ENCODE measurements at regions not wholly inside any gene's neighbourhood (a gene's known extent, or its start where the extent isn't known, plus 50 kb on each side); places are given as distances from the start of the nearest gene placed in this dataset.

DNA sequence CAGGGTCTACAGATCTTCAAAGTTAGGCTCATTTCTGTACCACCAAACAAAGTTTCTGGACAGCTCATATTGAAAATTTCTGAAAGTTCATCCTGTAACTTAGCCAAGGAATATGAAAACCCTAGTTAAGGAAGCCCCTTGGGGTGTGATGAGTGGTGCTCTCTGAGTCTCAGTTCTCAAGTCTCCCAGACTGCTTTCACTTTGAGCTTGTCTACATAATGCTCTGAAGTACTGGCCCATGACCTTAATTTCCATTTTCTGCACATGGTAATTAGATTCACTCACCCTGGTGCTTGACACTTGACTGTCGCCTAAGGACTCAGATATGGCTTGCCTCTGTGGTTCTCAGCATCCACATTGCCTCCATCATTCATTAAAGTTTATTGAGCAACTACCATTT is 51.7 kb upstream of the SATB2 start:
- Histone ChIP-seq H3K4me1 (no peaks in the 10 kb centered on the region), H3K36me3 (no peaks in the 10 kb centered on the region), H3K27ac (no peak overlapping the region), H3K4me3 (no peak overlapping the region), H3K9me3 (no peaks in the 10 kb centered on the region), H3K27me3 (peaks cover 0 to 17% (median 0%) of the 10 kb centered on the region in 3 donors)
- intact Hi-C loops (cut with DNase I; ENCODE audit: low total_unique reads) = no loop called here
- no peak for DNase-seq
- TF ChIP-seq EP300 (IDR thresholded peaks at IDR 0.05) (no peak), POLR2A (IDR thresholded peaks at IDR 0.05) (no peak), POLR2AphosphoS5 (IDR thresholded peaks at IDR 0.05) (no peak)
- TF ChIP-seq, protein P1, sequence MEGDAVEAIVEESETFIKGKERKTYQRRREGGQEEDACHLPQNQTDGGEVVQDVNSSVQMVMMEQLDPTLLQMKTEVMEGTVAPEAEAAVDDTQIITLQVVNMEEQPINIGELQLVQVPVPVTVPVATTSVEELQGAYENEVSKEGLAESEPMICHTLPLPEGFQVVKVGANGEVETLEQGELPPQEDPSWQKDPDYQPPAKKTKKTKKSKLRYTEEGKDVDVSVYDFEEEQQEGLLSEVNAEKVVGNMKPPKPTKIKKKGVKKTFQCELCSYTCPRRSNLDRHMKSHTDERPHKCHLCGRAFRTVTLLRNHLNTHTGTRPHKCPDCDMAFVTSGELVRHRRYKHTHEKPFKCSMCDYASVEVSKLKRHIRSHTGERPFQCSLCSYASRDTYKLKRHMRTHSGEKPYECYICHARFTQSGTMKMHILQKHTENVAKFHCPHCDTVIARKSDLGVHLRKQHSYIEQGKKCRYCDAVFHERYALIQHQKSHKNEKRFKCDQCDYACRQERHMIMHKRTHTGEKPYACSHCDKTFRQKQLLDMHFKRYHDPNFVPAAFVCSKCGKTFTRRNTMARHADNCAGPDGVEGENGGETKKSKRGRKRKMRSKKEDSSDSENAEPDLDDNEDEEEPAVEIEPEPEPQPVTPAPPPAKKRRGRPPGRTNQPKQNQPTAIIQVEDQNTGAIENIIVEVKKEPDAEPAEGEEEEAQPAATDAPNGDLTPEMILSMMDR (IDR thresholded peaks at IDR 0.05) = no peak
- 62 to 74% (median 72%) methylated on average over 1 of the region's 1 CpG for WGBS, 5 donors

All from stomach (tissue), 8 donors.